HepG2 (cell line): ENCODE measurements at regions not wholly inside any gene's neighbourhood (a gene's known extent, or its start where the extent isn't known, plus 50 kb on each side); places are given as distances from the start of the nearest gene placed in this dataset.

Experiments used
- ATAC-seq: fragments of 200-7000 bp; cut with Tn5 transposase; 3 replicates; pipeline ENCODE4 v1.9.1; 2020; ENCODE audit warnings: mild to moderate bottlenecking, moderate library complexity
- BruUV-seq: library from RNA; stranded (reverse); fragments of 400-500 nt; replicated peaks from 2 replicates; lab custom pipeline; 2021; lab: Mats Ljungman, UMichigan
- CTCF ChIA-PET: fragments of 300-600 bp; formaldehyde crosslinking; extraction: SDS; loops from one replicate; lab custom pipeline; 2021; ENCODE audit warnings: low total read pairs, inconsistent platforms, low intra/inter-chr PET ratio; lab: Yijun Ruan, JAX
- POLR2A ChIA-PET: fragments of 350-600 bp; sonication (Branson Sonifier 250); formaldehyde crosslinking; loops from one replicate; lab custom pipeline; 2020; ENCODE audit warnings: antibody characterized with exemption, inconsistent platforms; lab: Yijun Ruan, JAX
- DNase-seq: peaks from one replicate; pipeline ENCODE4 v3.0.0-alpha.2; 2015; ENCODE audit warnings: low spot score
- FAIRE-seq: peaks from 3 replicates; lab custom pipeline; 2011; peaks lifted over from hg19 to GRCh38; lab: Jason Lieb, UNC
- H2AFZ ChIP-seq: one replicate; pipeline ENCODE4 v1.6.1; 2011; ENCODE audit warnings: low read length, inconsistent platforms
- H3K27ac ChIP-seq: fragments of 300-600 bp; 3 replicates; pipeline ENCODE4 v1.8.0; 2011; ENCODE audit warnings: mixed run types, mild to moderate bottlenecking, mixed read lengths, low read length, inconsistent platforms; ENCODE audit not compliant: insufficient read depth; ENCODE audit errors: extremely low read length
- H3K27me3 ChIP-seq, 2 experiments: fragments of 200-600 bp in 1 of 2; 2 replicates in 1 of 2; 3 replicates in 1 of 2; pipeline versions ENCODE4 v1.6.0 to v1.8.0; 2011; ENCODE audit warnings: low read length in 2 of 2, mild to moderate bottlenecking in 2 of 2, moderate library complexity in 2 of 2, inconsistent platforms in 1 of 2; ENCODE audit not compliant: insufficient read depth in 2 of 2, control insufficient read depth in 1 of 2
- H3K36me3 ChIP-seq, 2 experiments: fragments of 200-600 bp in 1 of 2; replicated peaks in 1 of 2; 2 replicates in 1 of 2; 3 replicates in 1 of 2; pipeline versions ENCODE4 v1.5.1 to v1.8.0; 2011; ENCODE audit warnings: low read length in 2 of 2, inconsistent platforms in 1 of 2; ENCODE audit not compliant: insufficient read depth in 2 of 2, control insufficient read depth in 1 of 2
- H3K4me1 ChIP-seq: 2 replicates; pipeline ENCODE4 v1.5.1; 2012; ENCODE audit warnings: low read length, inconsistent platforms; ENCODE audit not compliant: insufficient read depth
- H3K4me2 ChIP-seq: 2 replicates; pipeline ENCODE4 v1.6.0; 2011; ENCODE audit warnings: low read depth, low read length, inconsistent platforms
- H3K4me3 ChIP-seq, 3 experiments: fragments of 200-600 bp in 1 of 3; sonication (generic), shearing (Covaris generic) in 1 of 3; replicated peaks in 1 of 3; 2 replicates each; pipeline ENCODE4 v1.5.1; 2011 to 2016; ENCODE audit warnings: low read length in 3 of 3, inconsistent platforms in 2 of 3, low read depth in 2 of 3, mild to moderate bottlenecking in 2 of 3, control low read depth in 1 of 3, mixed read lengths in 1 of 3; ENCODE audit not compliant: insufficient read depth in 1 of 3
- H3K79me2 ChIP-seq: one replicate; pipeline ENCODE4 v1.6.1; 2011; ENCODE audit warnings: low read length, inconsistent platforms; ENCODE audit not compliant: insufficient read depth
- H3K9ac ChIP-seq: 2 replicates; pipeline ENCODE4 v1.6.0; 2011; ENCODE audit warnings: mild to moderate bottlenecking, low read depth, low read length, inconsistent platforms; ENCODE audit not compliant: insufficient read depth
- H3K9me3 ChIP-seq: 2 replicates; pipeline ENCODE4 v1.5.1; 2012; ENCODE audit warnings: mild to moderate bottlenecking, low read length
- H4K20me1 ChIP-seq: 2 replicates; pipeline ENCODE4 v1.6.0; 2011; ENCODE audit warnings: inconsistent platforms, mild to moderate bottlenecking, low read length, moderate library complexity; ENCODE audit not compliant: insufficient read depth
- FOSL2 ChIP-seq: sonication (generic); formaldehyde crosslinking; IDR thresholded peaks from 2 replicates; pipeline ENCODE4 v1.4.0; 2020; ENCODE audit warnings: missing genetic modification reagents
- GPN1 ChIP-seq: sonication (generic); formaldehyde crosslinking; IDR thresholded peaks from 2 replicates; pipeline ENCODE4 v1.5.1; 2020; ENCODE audit warnings: missing genetic modification reagents, borderline replicate concordance
- NFATC3 ChIP-seq: sonication (generic); formaldehyde crosslinking; IDR thresholded peaks from 2 replicates; pipeline ENCODE4 v1.5.1; 2020; ENCODE audit warnings: mild to moderate bottlenecking, missing genetic modification reagents
- PITX1 ChIP-seq: sonication (generic); formaldehyde crosslinking; IDR thresholded peaks from 2 replicates; pipeline ENCODE4 v1.5.1; 2020; ENCODE audit warnings: mild to moderate bottlenecking, missing genetic modification reagents
- TEAD2 ChIP-seq: sonication (generic); formaldehyde crosslinking; IDR thresholded peaks from 2 replicates; pipeline ENCODE4 v1.9.0; 2021; ENCODE audit warnings: missing genetic modification reagents
- ZBTB21 ChIP-seq: sonication (generic); formaldehyde crosslinking; IDR thresholded peaks from 2 replicates; pipeline ENCODE4 v1.4.0; 2020; ENCODE audit warnings: missing genetic modification reagents
- ZHX2 ChIP-seq, 2 experiments: sonication (generic) in 1 of 2; formaldehyde crosslinking in 1 of 2; IDR thresholded peaks; 2 replicates each; pipeline versions ENCODE4 v1.6.1 to v1.9.0; 2014 to 2022; ENCODE audit warnings: antibody characterized with exemption in 1 of 2, borderline replicate concordance in 1 of 2, inconsistent platforms in 1 of 2, low read depth in 1 of 2, missing genetic modification reagents in 1 of 2
- ZNF749 ChIP-seq: sonication (generic); formaldehyde crosslinking; IDR thresholded peaks from 2 replicates; pipeline ENCODE4 v1.8.0; 2022; ENCODE audit warnings: mild to moderate bottlenecking, missing genetic modification reagents, moderate library complexity, borderline replicate concordance
- WGBS: methylation state at CpG from one replicate; pipeline ENCODE4 v1.1.6; 2017; ENCODE audit warnings: low lambda C conversion rate; 5-methylcytosine and 5-hydroxymethylcytosine counted together
- in situ Hi-C: cut with HindIII; loops from 2 replicates; pipeline ENCODE4 v1.10.0; 2017; ENCODE audit warnings: low pct_unique_long_range_greater_than_20kb; ENCODE audit not compliant: extremely low pct_ligation_motif_present
- intact Hi-C: fragments of 100-400 bp; cut with micrococcal nuclease; formaldehyde crosslinking; loops from one replicate; pipeline ENCODE4 v1.10.0; 2022; ENCODE audit not compliant: unreplicated experiment
- TF ChIP-seq, protein P1 (sequence below): sonication (generic); formaldehyde crosslinking; IDR thresholded peaks from 2 replicates; pipeline ENCODE4 v1.5.0; 2020; ENCODE audit warnings: missing genetic modification reagents

DNA sequence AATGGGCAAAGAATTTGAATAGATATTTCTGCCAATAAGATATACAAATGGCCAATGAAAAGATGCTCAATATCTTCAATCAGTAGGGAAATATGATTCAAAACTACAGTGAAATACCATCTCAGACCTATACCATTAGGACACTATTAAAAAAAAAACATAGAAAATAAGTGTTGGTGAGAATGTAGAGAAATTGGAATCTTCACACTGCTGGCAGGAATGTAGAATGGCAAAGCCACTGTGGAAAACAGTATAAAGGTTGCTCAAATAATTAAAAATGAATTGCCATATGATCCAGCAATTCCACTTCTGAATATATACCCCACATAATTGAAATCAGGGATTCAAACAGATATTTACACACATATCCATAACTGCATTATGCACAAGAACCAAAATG, 88.1 kb upstream of the STARD13 start:
- CTCF ChIA-PET, result no interaction called here
- in situ Hi-C loops, result no loop called here
- ATAC-seq, result no peak

DNA sequence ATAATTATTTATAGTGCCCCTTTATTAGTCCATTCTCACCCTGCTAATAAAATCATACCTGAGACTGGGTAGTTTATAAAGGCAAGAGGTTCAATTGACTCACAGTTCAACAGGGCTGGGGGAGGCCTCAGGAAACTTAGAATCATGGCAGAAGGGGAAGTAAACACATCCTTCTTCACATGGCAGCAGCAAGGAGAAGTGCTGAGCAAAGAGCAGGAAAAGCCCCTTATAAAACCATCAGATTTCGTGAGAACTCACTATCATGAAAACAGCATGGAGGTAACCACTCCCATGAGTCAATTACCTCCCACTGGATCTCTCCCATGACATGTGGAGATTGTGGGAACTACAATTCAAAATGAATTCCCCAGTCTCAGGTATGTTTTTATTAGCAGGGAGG, 89.9 kb upstream of the STARD13 start:
- H3K4me2 ChIP-seq, result no peak overlapping the region
- no peak for ATAC-seq
- H3K9me3 ChIP-seq, result no peaks in the 10 kb centered on the region
- no peak for TF ChIP-seq FOSL2
- no peak for TF ChIP-seq GPN1 (CRISPR knock-in tag)
- no peak for TF ChIP-seq PITX1 (CRISPR knock-in tag)
- TF ChIP-seq NFATC3 (CRISPR knock-in tag), result no peak
- TF ChIP-seq ZNF749 (CRISPR knock-in tag), result no peak
- TF ChIP-seq ZBTB21 (CRISPR knock-in tag), result no peak
- no peak for TF ChIP-seq ZHX2 (IDR thresholded peaks at IDR 0.05; ENCODE audit: low read depth)
- no peak for TF ChIP-seq ZHX2 (CRISPR knock-in tag; IDR thresholded peaks at IDR 0.05; ENCODE audit: borderline replicate concordance)
- no peak for TF ChIP-seq TEAD2 (CRISPR knock-in tag)

More for the DNA sequence above, 88.1 kb upstream of the STARD13 start:
- FAIRE-seq, result no peak
- Histone ChIP-seq H3K9ac (no peak overlapping the region), H3K27me3 (no peaks in the 10 kb centered on the region), H3K9me3 (no peaks in the 10 kb centered on the region), H4K20me1 (no peaks in the 10 kb centered on the region), H3K4me2 (no peak overlapping the region), H3K4me1 (peaks cover 5% of the 10 kb centered on the region; the same call in 1 of the 2 replicates), H3K36me3 (no peaks in the 10 kb centered on the region), H3K4me3 (no peak overlapping the region), H3K27ac (no peak overlapping the region), H3K79me2 (no peaks in the 10 kb centered on the region), H2AFZ (no peak overlapping the region)
- BruUV-seq, result no TSS peak
- intact Hi-C loops, result no loop called here
- POLR2A ChIA-PET, result no interaction called here
- no peak for DNase-seq
- TF ChIP-seq, protein P1, sequence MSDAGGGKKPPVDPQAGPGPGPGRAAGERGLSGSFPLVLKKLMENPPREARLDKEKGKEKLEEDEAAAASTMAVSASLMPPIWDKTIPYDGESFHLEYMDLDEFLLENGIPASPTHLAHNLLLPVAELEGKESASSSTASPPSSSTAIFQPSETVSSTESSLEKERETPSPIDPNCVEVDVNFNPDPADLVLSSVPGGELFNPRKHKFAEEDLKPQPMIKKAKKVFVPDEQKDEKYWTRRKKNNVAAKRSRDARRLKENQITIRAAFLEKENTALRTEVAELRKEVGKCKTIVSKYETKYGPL (CRISPR knock-in tag), result no peak

More for the DNA sequence above, 89.9 kb upstream of the STARD13 start:
- BruUV-seq, result no TSS peak
- 60% methylated on average over 1 of the region's 1 CpG for WGBS
- ChIA-PET CTCF (no interaction called here), POLR2A (no interaction called here)
- intact Hi-C loops (no loop called here), in situ Hi-C loops (no loop called here)
- no peak overlapping the region for H3K27ac ChIP-seq
- H3K36me3 ChIP-seq, result no peaks in the 10 kb centered on the region
- no peak overlapping the region for H3K4me3 ChIP-seq
- no peak overlapping the region for H2AFZ ChIP-seq
- no peaks in the 10 kb centered on the region for H4K20me1 ChIP-seq
- H3K27me3 ChIP-seq, result no peaks in the 10 kb centered on the region
- no peak overlapping the region for H3K9ac ChIP-seq
- H3K79me2 ChIP-seq, result no peaks in the 10 kb centered on the region
- no peak for DNase-seq
- no peak for FAIRE-seq
- H3K4me1 ChIP-seq, result peaks cover 17% of the 10 kb centered on the region
